Left ventricle myocardium superior (tissue), 1 donor: ENCODE measurements at regions not wholly inside any gene's neighbourhood (a gene's known extent, or its start where the extent isn't known, plus 50 kb on each side); places are given as distances from the start of the nearest gene placed in this dataset.
"Not testable (repeated sequence)": the region's sequence is repeated elsewhere in the genome, so short reads cannot be mapped to it uniquely, and the experiment has no call there.

Experiments used
- ATAC-seq: fragments of 200-7000 bp; cut with Tn5 transposase; one replicate; pipeline ENCODE4 v1.9.1; 2020; ENCODE audit warnings: mild to moderate bottlenecking, moderate library complexity
- DNase-seq: peaks from one replicate; pipeline ENCODE4 v3.0.0-alpha.2; 2020
- intact Hi-C: fragments of 100-400 bp; cut with micrococcal nuclease; formaldehyde crosslinking; loops from one replicate; pipeline ENCODE4 v1.11.0; 2022
- donor health status: DM: no; HTN: yes; CAD: no; lungs with severe emphysema.

- no peak for ATAC-seq
- DNase-seq: no peak
- intact Hi-C loops: no loop called here
Measured at GRCh38 chr12:19981944-19982343, 386.4 kb upstream of the PDE3A start.

GRCh38 chr12:19988001-19988400, 380.3 kb upstream of the PDE3A start:
- DNase-seq (no peak), ATAC-seq (no peak)

DNA sequence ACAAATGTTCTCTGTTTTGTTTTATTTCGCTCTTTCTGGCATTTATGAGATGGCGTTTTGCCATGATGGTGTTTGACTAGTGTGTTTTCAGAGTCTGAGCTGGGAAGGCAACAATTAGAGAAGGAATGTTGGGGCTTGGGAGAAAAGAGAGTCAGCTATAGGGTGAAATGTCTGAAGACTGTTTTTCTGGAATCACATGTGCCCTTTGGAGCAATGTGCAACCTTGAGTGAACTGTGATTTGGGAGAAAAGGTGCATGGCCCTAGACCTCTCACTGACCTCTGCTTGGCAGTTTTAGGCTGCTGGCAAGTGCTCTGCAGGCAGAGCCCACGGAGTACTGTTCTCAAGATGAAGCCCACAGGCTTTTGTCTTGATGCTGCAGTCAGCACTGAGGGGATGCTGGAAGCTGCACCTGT, 379.9 kb upstream of the PDE3A start:
- intact Hi-C loops: no loop called here
- DNase-seq: no peak
- ATAC-seq: peak; percentile 50

More at GRCh38 chr12:19988001-19988400, 380.3 kb upstream of the PDE3A start:
- intact Hi-C loops: no loop called here

- intact Hi-C loops: no loop called here
- no peak for ATAC-seq
- DNase-seq: no peak
Measured at GRCh38 chr12:19988948-19989347, 379.4 kb upstream of the PDE3A start.

DNA sequence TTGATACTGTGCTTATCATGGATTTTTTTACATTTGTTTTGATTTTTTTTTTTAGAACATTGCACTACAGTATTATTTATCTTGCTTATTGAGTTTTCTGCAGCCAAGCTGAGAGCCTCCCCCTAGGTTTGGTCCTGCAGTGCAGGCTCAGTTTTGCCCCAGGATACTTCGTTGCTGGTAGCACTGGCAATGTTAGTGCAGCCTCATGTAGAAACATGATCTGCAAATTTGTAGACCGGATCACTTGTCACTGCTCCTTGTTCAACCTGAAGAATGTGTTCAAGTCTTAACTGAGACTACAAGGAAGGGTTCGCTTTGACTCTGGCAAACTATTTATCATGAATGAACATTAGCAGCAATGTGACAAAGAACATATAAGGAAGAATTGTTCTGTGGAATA, 377.2 kb upstream of the PDE3A start:
- intact Hi-C loops: no loop called here
- DNase-seq (no peak), ATAC-seq (no peak)

GRCh38 chr12:19992311-19992710, 376.0 kb upstream of the PDE3A start:
- no peak for ATAC-seq
- intact Hi-C loops: no loop called here
- no peak for DNase-seq

- intact Hi-C loops: no loop called here
- ATAC-seq (no peak), DNase-seq (no peak)
Measured at GRCh38 chr12:19994968-19995367, 373.4 kb upstream of the PDE3A start.

- intact Hi-C loops: no loop called here
- DNase-seq (no peak), ATAC-seq (no peak)
Measured at GRCh38 chr12:19997656-19998400, 370.5 kb upstream of the PDE3A start.

DNA sequence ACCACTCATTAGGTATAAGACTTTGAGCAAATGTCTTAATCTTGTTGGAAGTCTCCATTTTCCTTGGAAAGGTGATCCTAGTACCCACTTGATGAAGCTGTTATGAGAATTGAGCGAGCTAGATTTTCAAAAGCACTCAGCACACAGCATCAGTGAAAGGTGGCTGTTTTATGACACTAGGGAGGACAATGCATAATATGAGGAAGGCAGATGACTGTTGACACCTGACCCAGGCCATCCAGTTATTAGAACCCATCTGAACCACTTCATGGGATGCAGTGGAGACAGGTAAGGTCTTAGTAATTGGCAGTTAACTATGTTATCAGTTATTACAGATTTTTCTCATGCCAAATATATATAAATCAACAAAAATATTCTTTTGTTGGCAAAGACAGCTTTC, 369.9 kb upstream of the PDE3A start:
- intact Hi-C loops: no loop called here
- ATAC-seq (no peak), DNase-seq (no peak)

DNA sequence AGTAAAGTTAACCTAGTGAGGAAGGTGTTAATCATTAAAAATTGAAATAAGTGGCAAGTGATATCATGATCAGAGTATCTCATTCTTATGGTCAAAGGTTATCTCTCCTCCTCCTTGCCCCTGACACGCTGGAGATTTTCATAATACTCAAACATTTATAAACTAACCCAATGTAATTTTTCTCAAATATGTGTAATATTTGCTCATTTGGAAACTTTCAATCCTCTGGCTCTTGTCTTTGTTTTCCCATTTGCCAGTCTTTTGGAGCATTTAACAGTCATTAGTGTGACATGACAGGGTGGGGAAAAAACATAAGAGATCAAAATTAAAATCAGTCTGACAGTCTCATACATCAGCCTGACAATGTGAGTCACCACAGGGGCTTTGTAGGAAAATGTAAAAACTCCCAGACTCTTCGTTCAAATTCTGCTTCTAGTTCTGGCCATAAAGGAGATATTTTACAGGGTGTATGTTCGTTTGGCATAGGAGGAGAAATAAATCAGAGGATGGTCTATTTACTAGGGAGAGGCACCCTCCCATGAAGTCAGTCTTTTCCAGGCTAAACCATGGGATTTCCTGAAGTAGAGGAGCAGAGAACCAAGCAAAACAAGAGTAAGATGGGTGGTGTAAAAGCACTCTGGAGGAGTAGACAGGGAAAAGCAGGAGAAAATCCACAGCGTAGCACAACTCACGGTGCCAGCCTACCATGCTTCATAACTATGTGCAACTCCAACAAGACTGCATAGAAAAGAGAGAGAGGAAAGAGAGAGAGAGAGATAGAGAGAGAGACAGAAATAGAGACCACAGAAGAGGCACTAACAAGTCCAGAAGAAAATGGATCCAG, 369.2 kb upstream of the PDE3A start:
- peak; percentile 61 for ATAC-seq
- intact Hi-C loops: no loop called here
- DNase-seq: no peak

GRCh38 chr12:19999805-20000138, 368.6 kb upstream of the PDE3A start:
- DNase-seq (no peak), ATAC-seq (peak; percentile 9)
- intact Hi-C loops: no loop called here

DNA sequence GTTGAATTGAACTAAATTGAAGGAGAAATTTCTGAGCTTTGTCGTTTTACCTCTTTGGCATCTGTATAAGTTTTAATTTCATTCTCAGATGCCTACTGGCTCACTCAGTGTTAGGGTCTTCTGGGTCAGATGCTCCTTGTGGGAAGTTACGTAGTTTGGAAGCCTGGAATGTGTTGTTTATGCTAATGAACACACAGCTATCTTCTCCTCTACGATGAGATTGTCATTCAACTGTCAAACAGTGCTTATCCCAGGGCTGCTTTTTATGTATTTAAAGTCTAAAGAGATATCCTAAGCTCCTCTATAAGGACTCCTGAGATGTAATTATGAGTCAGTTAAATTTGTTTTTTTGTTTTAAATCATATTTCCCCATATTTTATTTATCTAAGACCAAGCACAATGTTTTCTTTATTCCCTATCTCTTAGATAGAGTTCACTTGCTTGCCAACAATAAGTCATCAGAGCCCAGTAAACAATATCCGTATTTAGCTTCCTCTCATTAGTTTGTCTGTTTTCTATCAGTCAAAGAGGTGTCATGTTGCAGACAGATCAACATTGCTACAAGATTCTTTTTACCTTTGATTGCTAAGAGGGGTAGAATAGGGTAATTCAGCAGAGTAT, 368.0 kb upstream of the PDE3A start:
- no peak for DNase-seq
- intact Hi-C loops: no loop called here
- peak; percentile 82 for ATAC-seq

DNA sequence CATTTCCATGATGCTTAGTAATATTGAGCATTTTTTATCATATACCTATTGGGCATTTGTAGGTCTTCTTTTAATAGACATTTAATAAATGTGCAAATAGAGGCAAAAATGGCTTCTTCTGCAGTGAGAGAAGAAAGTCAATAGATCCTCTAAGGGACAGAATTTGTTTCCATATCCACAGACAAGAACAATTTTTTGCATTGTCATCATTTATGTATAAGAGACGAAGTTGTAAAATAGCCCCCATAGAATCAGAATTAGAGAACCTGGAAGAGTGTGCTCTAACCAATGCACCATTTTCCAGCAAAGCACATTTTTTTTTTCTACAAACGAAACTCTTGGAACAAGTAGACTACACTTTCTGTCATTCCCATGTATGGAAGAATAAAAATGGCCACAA, 365.1 kb upstream of the PDE3A start:
- intact Hi-C loops: no loop called here

GRCh38 chr12:20004952-20005351, 363.4 kb upstream of the PDE3A start:
- DNase-seq: no peak
- intact Hi-C loops: no loop called here
- no peak for ATAC-seq

More for the DNA sequence above, 365.1 kb upstream of the PDE3A start:
- ATAC-seq: no peak
- DNase-seq: no peak

GRCh38 chr12:20006871-20007730, 361.2 kb upstream of the PDE3A start:
- intact Hi-C loops: no loop called here
- ATAC-seq: no peak

GRCh38 chr12:20009965-20010364, 358.4 kb upstream of the PDE3A start:
- intact Hi-C loops, DNase-seq, ATAC-seq: not testable (repeated sequence)

More at GRCh38 chr12:20006871-20007730, 361.2 kb upstream of the PDE3A start:
- DNase-seq: no peak

- ATAC-seq: peak; percentile 73
- intact Hi-C loops: no loop called here
- no peak for DNase-seq
Measured at GRCh38 chr12:20011200-20011599, 357.1 kb upstream of the PDE3A start.

- ATAC-seq (no peak), DNase-seq (no peak)
- intact Hi-C loops: no loop called here
Measured at GRCh38 chr12:20017802-20018201, 350.5 kb upstream of the PDE3A start.

- intact Hi-C loops: no loop called here
- ATAC-seq (no peak), DNase-seq (no peak)
Measured at GRCh38 chr12:20018406-20018805, 349.9 kb upstream of the PDE3A start.
